Eye (tissue), 1 donor: ENCODE measurements at regions not wholly inside any gene's neighbourhood (a gene's known extent, or its start where the extent isn't known, plus 50 kb on each side); places are given as distances from the start of the nearest gene placed in this dataset.

Source experiments
- DNase-seq: peaks from one replicate; pipeline ENCODE4 v3.0.0-alpha.2; 2015

DNA sequence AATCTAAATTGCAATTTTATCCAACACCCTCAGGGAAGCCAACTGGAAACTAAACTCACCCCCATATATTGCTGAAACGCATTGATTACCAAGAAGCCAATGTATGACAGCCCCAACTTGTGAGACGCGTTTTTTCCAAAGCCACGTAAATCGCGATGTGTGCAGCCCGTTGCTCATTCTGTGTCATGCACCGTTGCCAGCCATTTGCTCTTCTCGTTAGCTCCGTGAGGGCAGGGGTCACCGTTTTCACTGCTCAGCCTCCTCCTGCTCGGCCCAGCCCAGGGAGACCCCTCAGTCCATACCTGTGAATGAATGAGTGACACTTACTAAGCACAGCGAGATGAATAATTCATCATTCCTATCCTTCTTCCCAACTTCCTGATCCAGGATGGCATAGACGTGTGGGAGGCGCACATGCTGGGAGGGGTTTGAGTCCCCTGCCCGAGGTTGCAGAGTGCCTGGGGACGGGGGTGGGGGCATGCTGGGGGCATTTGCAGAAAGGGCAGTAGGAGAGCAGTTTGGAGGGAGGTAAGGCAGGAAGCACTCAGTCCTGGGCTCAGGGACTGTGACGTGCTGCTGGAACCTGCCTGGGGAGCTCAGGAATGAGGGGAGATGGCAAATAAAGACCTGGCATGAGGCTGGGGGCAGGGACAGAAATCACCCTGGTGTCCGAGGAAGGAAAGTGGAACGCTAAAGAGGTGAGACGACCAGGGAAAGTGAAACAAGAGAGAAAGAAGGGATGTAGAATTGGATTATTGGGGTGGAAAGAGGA lies 104.2 kb upstream of the SDK1 start:
- DNase-seq: no peak

GRCh38 chr7:3197567-3198213 lies 103.4 kb upstream of the SDK1 start:
- no peak for DNase-seq

DNA sequence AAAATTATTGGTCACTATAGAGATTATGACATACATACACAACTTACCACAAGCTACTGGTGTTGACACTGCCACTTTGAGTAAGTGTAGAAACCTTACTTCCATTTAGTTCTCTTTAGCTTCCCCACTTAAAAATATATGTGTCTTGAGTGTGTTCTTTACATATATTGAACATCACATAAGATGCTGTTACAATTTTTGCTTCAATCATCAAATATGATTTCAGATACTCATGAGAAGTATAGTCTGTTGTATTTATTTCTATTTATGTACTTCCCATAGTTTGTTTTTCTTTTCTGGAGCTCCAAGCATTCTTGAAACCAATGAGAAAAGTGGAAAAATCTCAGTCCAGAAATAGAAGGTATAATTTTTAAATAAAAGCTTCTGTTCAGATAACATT lies 102.7 kb upstream of the SDK1 start:
- no peak for DNase-seq

GRCh38 chr7:3200504-3200903 lies 100.5 kb upstream of the SDK1 start:
- no peak for DNase-seq

- no peak for DNase-seq
Measured at GRCh38 chr7:3201306-3201705, 99.7 kb upstream of the SDK1 start.

DNA sequence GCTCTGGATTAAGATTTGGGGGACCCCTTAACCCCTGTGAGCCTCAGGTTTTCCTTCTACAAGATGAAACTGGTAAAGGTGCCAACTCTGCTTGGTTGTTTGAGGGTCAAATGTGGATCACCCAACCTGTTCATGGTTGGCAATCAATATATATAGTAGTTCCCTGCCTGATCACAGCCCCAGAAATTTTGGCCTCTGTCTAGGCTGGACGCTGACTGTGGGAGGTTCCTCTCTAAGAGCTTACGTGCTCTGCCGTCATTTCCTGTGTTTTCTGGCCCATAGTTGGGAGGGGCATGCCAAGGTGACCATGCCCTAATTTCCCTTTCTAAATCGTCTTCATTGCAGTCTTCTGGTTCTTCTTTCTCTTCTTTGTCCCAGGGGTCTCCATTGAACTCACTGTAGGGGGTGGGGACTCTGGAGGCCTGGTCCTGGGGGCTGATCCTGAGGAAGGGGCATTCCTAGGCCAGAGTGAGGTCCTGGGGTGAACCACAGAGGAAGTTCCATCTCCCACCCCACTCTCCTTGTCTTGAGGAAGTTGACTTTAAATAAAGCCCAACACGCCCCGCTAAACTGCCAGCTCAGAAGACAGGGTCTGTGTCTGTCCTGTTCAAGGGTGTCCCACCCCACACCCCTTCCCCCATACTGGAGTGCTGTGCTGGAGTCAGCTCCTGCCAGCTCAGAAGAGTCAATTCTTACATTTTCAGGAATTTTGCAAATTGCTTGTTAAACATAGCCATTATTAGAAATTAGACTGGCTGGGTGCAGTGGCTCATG lies 98.9 kb upstream of the SDK1 start:
- DNase-seq: no peak

- no peak for DNase-seq
Measured at GRCh38 chr7:3204526-3204925, 96.5 kb upstream of the SDK1 start.

DNA sequence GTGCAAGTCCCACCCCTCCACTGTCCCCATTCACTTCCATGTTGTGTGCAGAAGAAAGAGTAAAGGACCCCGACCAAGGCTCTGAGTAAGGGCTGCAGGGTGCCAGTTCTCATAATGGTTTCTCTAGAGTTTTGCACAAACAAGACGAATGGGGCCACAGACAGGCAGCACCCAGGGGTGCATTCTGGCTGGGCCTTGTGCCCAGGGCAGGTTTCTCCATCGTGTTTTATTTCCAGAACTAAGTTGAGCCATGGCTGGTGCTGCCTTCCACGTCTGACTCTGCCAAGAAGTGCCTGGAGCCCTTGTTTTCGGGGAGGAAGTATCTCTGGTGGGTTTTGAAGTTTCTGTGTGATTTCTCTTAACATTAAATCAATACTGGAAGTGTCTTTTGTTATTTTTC lies 95.0 kb upstream of the SDK1 start:
- DNase-seq: no peak

DNA sequence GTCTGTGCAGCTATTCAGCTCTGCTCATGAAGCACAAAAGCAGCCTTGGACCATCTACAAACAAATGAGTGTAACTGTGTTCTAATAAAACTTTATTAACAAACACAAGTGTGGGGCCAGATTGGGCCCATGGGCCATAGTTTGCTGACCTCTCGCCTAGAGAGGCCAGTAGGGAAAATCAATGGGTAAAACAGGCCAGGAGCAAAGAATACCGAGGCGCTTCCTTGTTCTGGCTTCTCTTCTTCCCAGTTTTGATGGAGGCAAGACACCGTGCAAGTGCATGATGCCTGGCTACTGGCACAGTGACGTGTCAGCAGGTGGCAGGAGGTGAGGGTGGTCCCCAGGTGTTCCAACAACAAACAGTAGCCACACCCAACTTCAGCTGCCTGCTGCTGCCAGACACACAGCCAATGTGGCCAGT lies 94.3 kb upstream of the SDK1 start:
- DNase-seq: no peak

- no peak for DNase-seq
Measured at GRCh38 chr7:3207387-3207902, 93.6 kb upstream of the SDK1 start.

- no peak for DNase-seq
Measured at GRCh38 chr7:3210531-3210930, 90.5 kb upstream of the SDK1 start.

GRCh38 chr7:3214090-3214413 lies 87.0 kb upstream of the SDK1 start:
- no peak for DNase-seq

- DNase-seq: peak; percentile 26
Measured at GRCh38 chr7:3215624-3216585, 85.1 kb upstream of the SDK1 start.

GRCh38 chr7:3217166-3217565 lies 83.9 kb upstream of the SDK1 start:
- no peak for DNase-seq

DNA sequence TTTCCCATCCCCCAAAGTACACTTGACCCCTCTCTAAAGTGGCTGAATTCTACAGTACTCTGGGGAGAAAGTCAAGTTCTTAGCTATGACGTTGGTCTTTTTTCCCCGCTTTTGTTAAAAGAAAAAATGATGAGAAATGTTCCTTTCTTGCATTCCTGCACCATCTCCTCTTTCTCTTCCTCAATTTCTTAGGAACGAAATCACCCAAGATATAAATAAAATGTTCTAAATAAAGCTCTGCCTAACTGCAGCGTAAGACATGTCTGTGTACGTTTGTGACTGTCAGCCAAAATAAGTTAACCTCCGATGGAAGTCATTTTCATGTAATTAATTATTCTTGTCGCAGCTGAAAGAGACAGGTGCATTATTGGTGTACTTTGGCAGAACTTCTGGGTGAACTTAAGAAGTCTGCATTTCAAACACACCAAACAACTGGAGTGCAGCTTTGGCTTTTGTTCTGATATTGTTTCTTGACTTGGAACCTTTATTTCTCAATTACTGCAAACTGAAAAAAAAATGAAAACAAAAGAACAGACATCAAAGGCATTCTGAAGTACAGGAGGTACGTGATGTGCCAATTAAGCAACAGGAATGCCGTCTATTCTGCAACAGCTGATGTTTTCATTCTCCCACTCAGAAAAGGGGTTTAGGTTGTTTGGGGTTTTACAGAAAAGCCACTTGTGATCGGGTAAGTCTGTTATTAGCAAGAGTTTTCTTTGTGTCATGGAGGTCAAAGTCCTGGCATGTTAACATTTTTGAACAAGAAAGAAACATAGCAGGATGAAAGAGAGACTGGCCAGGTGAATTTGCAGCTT lies 82.4 kb upstream of the SDK1 start:
- DNase-seq: peak; percentile 37

DNA sequence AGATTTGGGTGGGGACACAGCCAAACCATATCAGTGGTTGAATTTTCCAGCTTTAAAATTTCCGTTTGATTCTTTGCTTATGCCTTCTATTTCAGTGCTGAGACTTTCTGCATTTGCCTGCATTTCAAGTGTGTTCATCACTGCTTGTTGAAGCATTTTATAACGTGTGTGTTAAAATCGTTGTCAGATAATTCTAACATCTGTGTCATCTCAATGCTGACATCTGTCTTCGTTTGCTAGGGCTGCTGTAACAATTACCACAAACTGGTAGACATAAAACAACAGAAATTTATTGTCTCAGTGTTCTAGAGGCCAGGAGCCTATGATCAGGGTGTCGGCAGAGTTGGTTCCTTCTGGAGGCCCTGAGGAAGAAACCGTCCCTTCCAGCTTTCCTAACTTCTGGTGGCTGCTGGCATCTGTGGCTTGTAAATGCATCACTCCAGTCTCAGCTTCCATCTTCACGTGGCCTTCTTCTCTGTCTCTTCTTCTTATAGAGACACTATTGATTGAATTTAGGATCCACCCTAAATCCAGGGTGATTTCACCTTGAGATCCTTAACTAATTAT lies 71.1 kb upstream of the SDK1 start:
- no peak for DNase-seq

DNA sequence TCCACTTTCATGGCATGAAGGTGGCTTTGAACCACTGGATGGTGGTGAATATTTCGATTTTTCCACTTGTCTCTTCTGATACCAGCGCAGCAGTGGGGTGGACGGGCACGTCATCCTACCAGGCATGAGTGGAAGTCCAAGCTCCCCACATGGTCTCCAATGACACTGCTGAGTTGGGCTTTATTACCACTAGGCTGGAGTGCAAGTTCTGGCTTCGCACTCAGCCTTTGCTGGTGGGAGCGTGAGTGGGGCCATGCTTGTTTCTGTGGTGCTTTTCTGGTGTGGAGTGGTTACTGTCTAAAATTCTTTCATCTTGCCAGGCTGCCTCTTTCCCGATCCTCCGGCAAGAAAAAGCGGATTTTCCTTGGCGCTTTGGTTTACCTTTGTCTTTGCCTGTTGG lies 70.1 kb upstream of the SDK1 start:
- DNase-seq: no peak

DNA sequence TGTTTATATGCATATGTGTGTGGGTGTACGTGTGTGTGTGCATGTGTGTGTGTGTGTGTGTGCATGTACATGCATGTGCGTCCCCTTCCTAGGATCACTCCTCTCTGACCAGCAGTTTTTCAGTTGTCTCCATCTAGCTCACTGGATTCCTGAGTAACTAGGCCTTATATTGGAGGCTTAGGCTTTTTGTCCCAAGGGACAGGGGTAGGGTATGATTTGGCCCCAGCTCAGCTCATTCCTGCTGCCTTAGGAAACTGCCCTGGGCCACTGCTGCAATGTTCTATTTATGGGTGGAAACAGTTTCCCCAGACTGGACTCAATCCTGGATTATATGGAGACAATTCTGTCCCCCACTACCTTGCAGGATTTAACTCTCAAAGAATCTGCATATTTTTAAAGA lies 68.8 kb upstream of the SDK1 start:
- peak; percentile 12 for DNase-seq

- no peak for DNase-seq
Measured at GRCh38 chr7:3233301-3233700, 67.8 kb upstream of the SDK1 start.

GRCh38 chr7:3234051-3234450 lies 67.0 kb upstream of the SDK1 start:
- DNase-seq: no peak

DNA sequence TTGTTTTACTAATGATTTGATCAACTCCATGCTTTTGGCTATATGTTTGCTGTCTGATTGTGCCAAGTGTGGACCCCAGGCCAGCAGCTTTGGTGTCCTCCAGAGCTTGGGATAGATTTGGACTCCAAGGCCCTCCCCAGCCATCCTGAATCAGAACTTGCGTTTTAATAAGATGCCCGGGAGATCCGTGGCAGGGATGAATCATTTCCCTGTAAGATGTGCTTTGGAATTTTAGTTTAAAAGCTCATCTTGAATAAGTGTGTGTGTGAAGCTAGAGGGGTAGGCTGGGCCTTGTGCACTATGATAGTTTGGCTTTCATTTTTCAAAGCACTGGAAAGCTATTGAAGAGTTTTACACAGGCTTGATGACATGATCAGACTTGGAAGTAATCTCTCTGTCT lies 66.2 kb upstream of the SDK1 start:
- DNase-seq: no peak
